IMR-90 (cell line): ENCODE measurements at regions not wholly inside any gene's neighbourhood (a gene's known extent, or its start where the extent isn't known, plus 50 kb on each side); places are given as distances from the start of the nearest gene placed in this dataset.

ENCODE experiments used
- ATAC-seq: fragments of 200-7000 bp; cut with Tn5 transposase; 2 replicates; pipeline ENCODE4 v1.9.1; 2020; ENCODE audit warnings: low read depth, mild to moderate bottlenecking, moderate library complexity
- BruUV-seq: library from RNA; stranded (reverse); fragments of 400-500 nt; replicated peaks from 2 replicates; lab custom pipeline; 2021; lab: Mats Ljungman, UMichigan
- CTCF ChIA-PET: fragments of 300-600 bp; formaldehyde crosslinking; extraction: SDS; loops from one replicate; lab custom pipeline; 2021; ENCODE audit warnings: antibody characterized with exemption; lab: Yijun Ruan, JAX
- POLR2A ChIA-PET: fragments of 300-600 bp; sonication (Branson Sonifier 250); formaldehyde crosslinking; loops from one replicate; lab custom pipeline; 2022; ENCODE audit warnings: antibody characterized with exemption; ENCODE audit not compliant: unreplicated experiment; lab: Charles Lee
- DNase-seq: peaks from one replicate; pipeline ENCODE4 v3.0.0; 2013
- H2AFZ ChIP-seq: replicated peaks from 2 replicates; pipeline ENCODE3; 2013; ENCODE audit warnings: low read length, mild to moderate bottlenecking; ENCODE audit not compliant: poor library complexity
- H2AK5ac ChIP-seq: 2 replicates; pipeline ENCODE4 v1.6.1; 2013; ENCODE audit warnings: low read depth, low read length, inconsistent platforms
- H2AK9ac ChIP-seq: replicated peaks from 2 replicates; pipeline ENCODE3; 2013; ENCODE audit warnings: mild to moderate bottlenecking, low read depth, low read length, moderate library complexity; ENCODE audit not compliant: poor library complexity
- H2BK120ac ChIP-seq: 2 replicates; pipeline ENCODE4 v1.6.1; 2013; ENCODE audit warnings: low read depth, low read length, inconsistent platforms
- H2BK15ac ChIP-seq: 3 replicates; pipeline ENCODE4 v1.6.1; 2013; ENCODE audit warnings: low read depth, low read length, inconsistent platforms
- H2BK20ac ChIP-seq: 2 replicates; pipeline ENCODE4 v1.6.1; 2013; ENCODE audit warnings: low read depth, mild to moderate bottlenecking, inconsistent platforms, low read length, moderate library complexity
- H2BK5ac ChIP-seq: 2 replicates; pipeline ENCODE4 v1.6.1; 2013; ENCODE audit warnings: mild to moderate bottlenecking, low read depth, low read length, inconsistent platforms; ENCODE audit not compliant: poor library complexity, severe bottlenecking
- H3K14ac ChIP-seq: replicated peaks from 2 replicates; pipeline ENCODE4 v1.6.1; 2013; ENCODE audit warnings: low read depth, low read length, inconsistent platforms
- H3K18ac ChIP-seq: 2 replicates; pipeline ENCODE4 v1.6.1; 2013; ENCODE audit warnings: low read depth, low read length, control low read depth
- H3K23ac ChIP-seq: 2 replicates; pipeline ENCODE4 v1.6.1; 2013; ENCODE audit warnings: low read depth, low read length, inconsistent platforms
- H3K27ac ChIP-seq: 2 replicates; pipeline ENCODE4 v1.5.1; 2013; ENCODE audit warnings: mild to moderate bottlenecking, control low read depth, low read length; ENCODE audit not compliant: insufficient read depth
- H3K27me3 ChIP-seq: 2 replicates; pipeline ENCODE4 v1.6.1; 2013; ENCODE audit warnings: low read length; ENCODE audit not compliant: control insufficient read depth, insufficient read depth
- H3K36me3 ChIP-seq: 2 replicates; pipeline ENCODE4 v1.6.1; 2013; ENCODE audit warnings: low read length, mixed read lengths; ENCODE audit not compliant: control insufficient read depth, insufficient read depth
- H3K4ac ChIP-seq: 2 replicates; pipeline ENCODE4 v1.6.1; 2013; ENCODE audit warnings: low read depth, low read length, inconsistent platforms
- H3K4me1 ChIP-seq: 2 replicates; pipeline ENCODE4 v1.6.1; 2013; ENCODE audit warnings: low read length, mixed read lengths; ENCODE audit not compliant: control insufficient read depth, insufficient read depth
- H3K4me2 ChIP-seq: 2 replicates; pipeline ENCODE4 v1.6.1; 2013; ENCODE audit warnings: low read depth, mild to moderate bottlenecking, control low read depth, low read length, moderate library complexity
- H3K4me3 ChIP-seq: 2 replicates; pipeline ENCODE4 v1.5.1; 2013; ENCODE audit warnings: low read depth, mild to moderate bottlenecking, control low read depth, low read length, moderate library complexity; ENCODE audit not compliant: insufficient read depth
- H3K56ac ChIP-seq: 2 replicates; pipeline ENCODE4 v1.6.1; 2013; ENCODE audit warnings: low read length, inconsistent platforms; ENCODE audit not compliant: insufficient read depth; ENCODE audit errors: extremely low read depth
- H3K79me1 ChIP-seq, 2 experiments: 2 replicates each; pipeline ENCODE4 v1.6.1; 2013; ENCODE audit warnings: low read length in 2 of 2, inconsistent platforms in 1 of 2, low read depth in 1 of 2
- H3K9ac ChIP-seq: 2 replicates; pipeline ENCODE4 v1.6.1; 2013; ENCODE audit warnings: low read depth, low read length, control low read depth
- H3K9me1 ChIP-seq: 2 replicates; pipeline ENCODE4 v1.6.1; 2013; ENCODE audit warnings: low read length, inconsistent platforms; ENCODE audit not compliant: insufficient read depth
- H3K9me3 ChIP-seq: 2 replicates; pipeline ENCODE4 v1.6.1; 2013; ENCODE audit warnings: low read length; ENCODE audit not compliant: control insufficient read depth, insufficient read depth
- H4K20me1 ChIP-seq: 2 replicates; pipeline ENCODE4 v1.6.1; 2013; ENCODE audit warnings: low read length, inconsistent platforms; ENCODE audit not compliant: insufficient read depth
- H4K5ac ChIP-seq: 2 replicates; pipeline ENCODE4 v1.6.1; 2013; ENCODE audit warnings: mild to moderate bottlenecking, low read depth, low read length, control low read depth
- H4K8ac ChIP-seq, 2 experiments: 2 replicates each; pipeline ENCODE4 v1.6.1; 2013; ENCODE audit warnings: low read depth in 2 of 2, low read length in 2 of 2, control low read depth in 1 of 2, inconsistent platforms in 1 of 2
- H4K91ac ChIP-seq: 2 replicates; pipeline ENCODE4 v1.6.1; 2013; ENCODE audit warnings: low read depth, low read length, inconsistent platforms; ENCODE audit not compliant: insufficient read depth
- BHLHE40 ChIP-seq: fragments of 150-350 bp; IDR thresholded peaks from 2 replicates; pipeline ENCODE4 v1.6.1; 2016; ENCODE audit warnings: mild to moderate bottlenecking, low read depth, low read length
- FOS ChIP-seq: fragments of 150-350 bp; IDR thresholded peaks from 2 replicates; pipeline ENCODE4 v1.6.1; 2016; ENCODE audit warnings: low read depth, low read length
- WGBS, 2 experiments: methylation state at CpG; one replicate each; pipeline versions ENCODE4 v1.1.5 to v1.1.7; 2013; ENCODE audit warnings: missing lambda C conversion rate in 2 of 2; ENCODE audit not compliant: insufficient read length in 1 of 2; ENCODE audit errors: extremely low coverage in 2 of 2; 5-methylcytosine and 5-hydroxymethylcytosine counted together
- dilution Hi-C: fragments of 300-500 bp; cut with HindIII; formaldehyde crosslinking; loops from one replicate; pipeline ENCODE4 v1.14.3; 2018; ENCODE audit warnings: low sequenced_read_pairs; ENCODE audit not compliant: unreplicated experiment
- in situ Hi-C: fragments of 300-500 bp; cut with MboI; formaldehyde crosslinking; loops from 3 replicates; pipeline ENCODE4 v1.14.3; 2019; ENCODE audit warnings: low sequenced_read_pairs, inconsistent platforms, mixed read lengths
- intact Hi-C: fragments of 100-400 bp; cut with micrococcal nuclease; formaldehyde crosslinking; loops from 2 replicates; pipeline ENCODE4 v1.10.0; 2022

DNA sequence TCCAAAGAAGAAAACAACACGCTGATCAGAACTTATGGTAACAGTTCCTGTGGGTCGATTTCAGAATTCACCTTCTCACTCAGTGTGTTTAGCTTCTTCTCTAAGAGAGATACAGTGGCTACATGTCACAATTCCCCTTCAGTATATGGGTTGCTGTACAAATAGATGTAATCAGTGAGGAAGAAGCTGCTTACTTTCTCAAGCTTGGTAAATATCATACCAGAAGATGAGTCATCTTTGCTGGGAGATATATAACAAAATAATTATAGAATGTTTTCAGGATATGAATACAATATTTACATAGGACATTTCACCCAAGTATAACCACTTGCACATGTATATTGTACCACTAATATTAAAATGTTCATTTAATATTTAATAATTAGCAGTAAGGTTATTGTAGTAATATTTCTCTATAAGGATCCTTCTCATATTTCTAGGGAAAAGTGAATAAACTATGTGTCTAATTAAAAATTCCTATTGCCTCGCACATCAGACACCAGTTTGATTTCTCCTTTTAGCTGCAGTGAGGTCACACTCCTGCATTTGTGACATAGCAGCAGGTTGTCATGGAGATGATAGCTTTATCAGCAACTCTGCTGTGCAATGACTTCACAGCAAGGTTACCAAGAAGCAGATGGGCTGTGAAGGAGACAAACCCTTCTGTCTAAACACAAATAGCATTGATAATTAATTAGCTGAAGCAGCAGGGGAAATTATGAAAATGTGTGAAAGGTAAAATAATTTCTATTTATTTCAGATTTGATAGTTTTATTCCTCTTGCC lies 211.4 kb downstream of the TUSC7 start:
- 0 out of 2 replicates have a peak, but pooled peaks cover 2% of the 10 kb centered on the region for H3K4me1 ChIP-seq
- H3K4me3 ChIP-seq = no peak overlapping the region
- H3K9ac ChIP-seq = no peak overlapping the region
- no peak overlapping the region for H3K56ac ChIP-seq
- ChIA-PET POLR2A (no interaction called here), CTCF (no interaction called here)
- in situ Hi-C loops (no loop called here), dilution Hi-C loops (no loop called here), intact Hi-C loops (no loop called here)
- H4K5ac ChIP-seq = no peak overlapping the region
- no peaks in the 10 kb centered on the region for H4K20me1 ChIP-seq
- H3K18ac ChIP-seq = no peak overlapping the region
- ATAC-seq = peak; percentile 87
- H4K8ac ChIP-seq = no peak overlapping the region
- H3K4me2 ChIP-seq = no peak overlapping the region
- no peaks in the 10 kb centered on the region for H3K27me3 ChIP-seq
- H3K27ac ChIP-seq = no peak overlapping the region
- H2AK5ac ChIP-seq = no peak overlapping the region
- H3K36me3 ChIP-seq = no peaks in the 10 kb centered on the region
- TF ChIP-seq BHLHE40 (no peak), FOS (peak; percentile 24; the same call in 1 of the 2 replicates)
- no peak overlapping the region for H2AK9ac ChIP-seq
- no peaks in the 10 kb centered on the region for H3K9me3 ChIP-seq
- no peaks in the 10 kb centered on the region; the same call in 1 of the 2 replicates for H3K9me1 ChIP-seq
- no peaks in the 10 kb centered on the region for H3K79me1 ChIP-seq
- no peak overlapping the region for H3K14ac ChIP-seq
- BruUV-seq = no TSS peak
- no peak overlapping the region for H2BK5ac ChIP-seq
- H2BK20ac ChIP-seq = no peak overlapping the region
- H2BK15ac ChIP-seq = no peak overlapping the region
- no peak overlapping the region for H2AFZ ChIP-seq
- DNase-seq = peak; percentile 36
- no CpG with 5 or more reads among the region's 3 CpGs for WGBS, 2 experiments
- H2BK120ac ChIP-seq = no peak overlapping the region
- no peak overlapping the region for H4K91ac ChIP-seq
- H3K23ac ChIP-seq = no peak overlapping the region
- no peak overlapping the region for H3K4ac ChIP-seq
